ENCODE measurements at regions not wholly inside any gene's neighbourhood (a gene's known extent, or its start where the extent isn't known, plus 50 kb on each side); places are given as distances from the start of the nearest gene placed in this dataset.

DNA sequence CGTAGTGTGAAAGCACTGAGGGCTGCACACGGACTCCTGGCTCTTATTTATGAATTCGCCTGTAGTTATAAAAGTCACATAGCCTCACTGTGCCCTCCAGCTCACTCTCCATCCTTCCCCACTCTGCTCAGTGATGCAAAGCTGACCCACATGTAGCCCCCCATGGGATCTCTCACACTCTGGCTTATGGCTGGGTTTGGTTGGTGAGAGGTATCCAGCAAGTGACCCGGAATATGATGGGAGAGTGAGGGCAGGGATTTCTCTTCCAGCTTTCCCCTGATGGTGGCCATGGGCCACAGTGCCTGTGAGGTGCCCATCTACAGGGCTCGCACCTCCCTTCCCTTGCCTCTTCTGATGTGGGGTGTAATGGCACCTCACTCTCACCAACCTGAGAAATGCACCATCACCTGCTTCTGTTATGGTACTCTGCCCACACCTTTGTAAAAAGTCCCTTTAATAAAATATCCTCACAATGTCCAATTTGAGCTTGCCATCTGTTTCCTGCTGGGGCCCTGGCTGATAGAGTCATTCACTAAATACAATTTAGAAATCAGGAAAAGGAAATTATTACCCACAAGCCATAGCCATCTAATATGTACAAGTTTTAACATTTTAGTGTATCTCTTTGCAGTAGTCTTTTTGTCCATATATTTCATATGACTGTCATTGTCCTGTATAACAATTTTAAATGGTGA lies 93.6 kb downstream of the SCN11A start:
- H4K8ac ChIP-seq (ENCODE audit: extremely low read depth, insufficient read depth, low read length) = peak overlapping the region; percentile 53; the same call in 1 of the 2 replicates
- no peak overlapping the region for H2BK120ac ChIP-seq (replicated peaks; ENCODE audit: low read depth, low read length)
- no peaks in the 10 kb centered on the region for H4K20me1 ChIP-seq (replicated peaks in 1 of 2; ENCODE audit: control insufficient read depth in 1 of 2, insufficient read depth in 2 of 2, low read length in 2 of 2)
- no peak overlapping the region for H3K4me3 ChIP-seq (ENCODE audit: extremely low read depth in 1 of 4, insufficient read depth in 2 of 4, low read depth in 3 of 4, low read length in 4 of 4)
- ChIA-PET POLR2A (ENCODE audit: partially characterized antibody) (no interaction called here), CTCF (ENCODE audit: partially characterized antibody) (interaction anchor here (1.4 to 4.6 kb wide), 6 partner anchors 9 to 219 kb away, joined by 3 to 43 read pairs (median 4); no protein-coding TSS in a partner anchor)
- H3K79me2 ChIP-seq (ENCODE audit: control insufficient read depth in 1 of 2, insufficient read depth in 2 of 2, low read length in 2 of 2) = no peaks in the 10 kb centered on the region
- H2BK15ac ChIP-seq (ENCODE audit: low read length) = no peak overlapping the region
- no peak overlapping the region for H3K56ac ChIP-seq (replicated peaks; ENCODE audit: insufficient read length, low read depth, low read length)
- H3K27ac ChIP-seq (ENCODE audit: low read depth, low read length) = no peak overlapping the region
- no peak overlapping the region for H2BK20ac ChIP-seq (ENCODE audit: low read length)
- no peaks in the 10 kb centered on the region for H3K23me2 ChIP-seq (ENCODE audit: low read depth, low read length)
- H3K4me1 ChIP-seq (replicated peaks in 1 of 4; ENCODE audit: control insufficient read depth in 3 of 4, insufficient read depth in 4 of 4, low read length in 3 of 4) = no peaks in the 10 kb centered on the region
- H2AK5ac ChIP-seq (ENCODE audit: low read depth, low read length) = no peak overlapping the region
- H4K91ac ChIP-seq (replicated peaks; ENCODE audit: insufficient read length, low read length) = no peak overlapping the region
- no peak overlapping the region for H3K4ac ChIP-seq (replicated peaks; ENCODE audit: insufficient read length, low read depth, low read length)
- FAIRE-seq (no peak), DNase-seq (ENCODE audit: low read depth in 1 of 2, low spot score in 2 of 2) (no peak)
- H3K79me1 ChIP-seq (ENCODE audit: low read depth, low read length) = no peaks in the 10 kb centered on the region
- H3K9me3 ChIP-seq (ENCODE audit: insufficient read depth in 2 of 2, low read depth in 1 of 2, low read length in 1 of 2) = no peaks in the 10 kb centered on the region
- H3K14ac ChIP-seq (ENCODE audit: insufficient read length) = no peak overlapping the region
- 91% methylated on average over 5 of the region's 5 CpGs; no CpG with 5 or more reads in 1 of the 2 experiments for WGBS, 2 experiments (ENCODE audit: extremely low coverage in 1 of 2, insufficient coverage in 1 of 2, insufficient read length in 1 of 2, insufficient replicate concordance in 2 of 2, low coverage in 1 of 2, low lambda C conversion rate in 2 of 2, missing lambda C conversion rate in 1 of 2)
- no peak overlapping the region for H3K23ac ChIP-seq (ENCODE audit: insufficient read length)
- H3K9ac ChIP-seq (replicated peaks in 1 of 4; ENCODE audit: extremely low read depth in 1 of 4, low read depth in 3 of 4, low read length in 3 of 4) = no peak overlapping the region
- H4K5ac ChIP-seq (ENCODE audit: insufficient read length, low read depth, low read length) = no peak overlapping the region
- H3K36me3 ChIP-seq (ENCODE audit: control insufficient read depth in 2 of 4, insufficient read depth in 4 of 4, low read length in 3 of 4) = no peaks in the 10 kb centered on the region
- no peak overlapping the region for H2AFZ ChIP-seq (ENCODE audit: low read length)
- H3K27me3 ChIP-seq (replicated peaks in 1 of 4; ENCODE audit: control insufficient read depth in 3 of 4, extremely low read depth in 1 of 4, insufficient read depth in 3 of 4, low read length in 3 of 4) = no peaks in the 10 kb centered on the region
- H3K4me2 ChIP-seq (ENCODE audit: insufficient read depth in 1 of 2, low read depth in 2 of 2, low read length in 2 of 2) = no peak overlapping the region
- no peak overlapping the region for H3K18ac ChIP-seq (ENCODE audit: extremely low read depth, low read length)
- no peak overlapping the region for H2BK5ac ChIP-seq (ENCODE audit: low read depth, low read length)
- no peak overlapping the region for H2BK12ac ChIP-seq (ENCODE audit: low read depth, low read length)
- TF ChIP-seq FOSL1 (IDR thresholded peaks at IDR 0.05; ENCODE audit: insufficient read depth, low read depth, low read length) (no peak), RNF2 (IDR thresholded peaks at IDR 0.05; ENCODE audit: borderline replicate concordance, low read depth, low read length, missing control alignments, poor library complexity, severe bottlenecking) (no peak), NRF1 (IDR thresholded peaks at IDR 0.05; ENCODE audit: low read depth, low read length) (no peak), KDM1A (IDR thresholded peaks at IDR 0.05; ENCODE audit: borderline replicate concordance, low read length) (no peak), RAD21 (IDR thresholded peaks at IDR 0.05 in 1 of 2, conservative IDR thresholded peaks at IDR 0.05 in 1 of 2; ENCODE audit: low read depth in 2 of 2, low read length in 2 of 2) (no peak), HDAC6 (IDR thresholded peaks at IDR 0.05; ENCODE audit: low read depth, low read length) (no peak), RFX5 (IDR thresholded peaks at IDR 0.05; ENCODE audit: borderline replicate concordance, low read depth, low read length) (no peak), SIX5 (IDR thresholded peaks at IDR 0.05; ENCODE audit: low read depth, low read length) (no peak), TCF12 (IDR thresholded peaks at IDR 0.05; ENCODE audit: low read depth, low read length) (no peak), ATF2 (IDR thresholded peaks at IDR 0.05; ENCODE audit: low read length) (no peak)
- TF ChIP-seq, protein P1, sequence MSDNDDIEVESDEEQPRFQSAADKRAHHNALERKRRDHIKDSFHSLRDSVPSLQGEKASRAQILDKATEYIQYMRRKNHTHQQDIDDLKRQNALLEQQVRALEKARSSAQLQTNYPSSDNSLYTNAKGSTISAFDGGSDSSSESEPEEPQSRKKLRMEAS (IDR thresholded peaks at IDR 0.05) = no peak

All from H1 (cell line).